DMS 273 treated with DMSO at 0.1 percent for 48 hours (cell line): ENCODE measurements at regions not wholly inside any gene's neighbourhood (a gene's known extent, or its start where the extent isn't known, plus 50 kb on each side); places are given as distances from the start of the nearest gene placed in this dataset.
"Not testable (repeated sequence)": the region's sequence is repeated elsewhere in the genome, so short reads cannot be mapped to it uniquely, and the experiment has no call there.

Experiments used
- DNase-seq: peaks from one replicate; lab custom pipeline; 2025; lab: John Stamatoyannopoulos, UW

GRCh38 chr13:30065181-30065580, 214.8 kb upstream of the UBL3 start:
- DNase-seq, result no peak

- DNase-seq, result no peak
These were observed 213.5 kb upstream of the UBL3 start for GRCh38 chr13:30063892-30064291.

GRCh38 chr13:30061217-30061616, 210.8 kb upstream of the UBL3 start:
- no peak for DNase-seq

- no peak for DNase-seq
These were observed 208.0 kb upstream of the UBL3 start for GRCh38 chr13:30058429-30058828.

- DNase-seq, result not testable (repeated sequence)
These were observed 204.1 kb upstream of the UBL3 start for GRCh38 chr13:30054546-30054945.

- no peak for DNase-seq
These were observed 203.5 kb upstream of the UBL3 start for GRCh38 chr13:30053939-30054338.

- DNase-seq, result no peak
These were observed 201.7 kb upstream of the UBL3 start for GRCh38 chr13:30052120-30052519.

- no peak for DNase-seq
These were observed 201.2 kb upstream of the UBL3 start for GRCh38 chr13:30051531-30052060.

GRCh38 chr13:30049692-30050091, 199.3 kb upstream of the UBL3 start:
- no peak for DNase-seq

- DNase-seq, result no peak
These were observed 196.9 kb upstream of the UBL3 start for GRCh38 chr13:30047154-30047874.

- no peak for DNase-seq
These were observed 195.7 kb upstream of the UBL3 start for GRCh38 chr13:30045916-30046704.

GRCh38 chr13:30044932-30045331, 194.5 kb upstream of the UBL3 start:
- no peak for DNase-seq

GRCh38 chr13:30043631-30043925, 193.2 kb upstream of the UBL3 start:
- DNase-seq, result no peak

GRCh38 chr13:30042891-30043630, 192.6 kb upstream of the UBL3 start:
- DNase-seq, result no peak

GRCh38 chr13:30042272-30042671, 191.9 kb upstream of the UBL3 start:
- DNase-seq, result no peak

- no peak for DNase-seq
These were observed 189.1 kb upstream of the UBL3 start for GRCh38 chr13:30039511-30039911.

- DNase-seq, result no peak
These were observed 188.5 kb upstream of the UBL3 start for GRCh38 chr13:30038884-30039283.

GRCh38 chr13:30037766-30038165, 187.3 kb upstream of the UBL3 start:
- DNase-seq, result no peak

- no peak for DNase-seq
These were observed 186.9 kb upstream of the UBL3 start for GRCh38 chr13:30037306-30037705.

- no peak for DNase-seq
These were observed 184.0 kb upstream of the UBL3 start for GRCh38 chr13:30034458-30034795.

GRCh38 chr13:30033681-30034457, 183.5 kb upstream of the UBL3 start:
- DNase-seq, result no peak

GRCh38 chr13:30032263-30032662, 181.8 kb upstream of the UBL3 start:
- DNase-seq, result no peak
